ENCODE measurements at regions not wholly inside any gene's neighbourhood (a gene's known extent, or its start where the extent isn't known, plus 50 kb on each side); places are given as distances from the start of the nearest gene placed in this dataset.

DNA sequence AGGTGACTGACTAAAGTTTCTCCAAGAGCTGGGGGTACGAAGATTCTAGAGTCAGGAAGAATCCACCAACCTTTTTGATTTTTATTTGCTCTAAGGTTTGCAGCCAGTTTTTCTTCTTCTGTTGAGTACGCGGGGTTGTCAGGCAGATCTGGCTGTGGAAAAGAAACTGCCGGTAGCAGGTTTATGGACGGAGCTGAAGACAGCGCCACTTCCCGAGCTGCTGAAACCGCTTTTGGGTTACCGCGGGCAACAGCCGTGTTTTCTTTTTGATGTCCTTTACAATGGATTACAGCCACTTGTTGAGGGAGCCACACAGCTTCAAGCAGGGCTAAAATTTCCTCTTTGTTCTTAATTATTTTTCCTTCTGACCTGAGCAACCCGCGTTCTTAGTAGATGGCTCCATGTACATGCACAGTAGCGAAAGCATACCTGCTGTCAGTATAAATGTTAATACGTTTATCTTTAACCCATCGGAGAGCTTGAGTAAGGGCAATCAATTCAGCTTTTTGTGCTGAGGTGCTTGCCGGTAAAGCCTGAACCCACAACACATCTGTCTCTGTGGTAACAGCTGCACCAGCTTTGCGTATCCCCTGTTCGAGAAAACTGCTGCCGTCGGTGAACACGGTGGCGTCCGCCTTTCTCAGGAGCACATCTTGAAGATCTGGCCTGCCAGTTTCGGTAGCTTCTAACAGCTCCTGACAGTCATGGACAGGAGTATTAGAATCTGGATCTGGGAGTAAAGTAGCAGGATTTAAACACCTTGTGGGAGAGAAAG, 674.3 kb downstream of the TMEM121 start:
- DNase-seq (ENCODE audit: extremely low spot score in 2 of 2), result no peak
- Histone ChIP-seq H3K27me3 (no peaks in the 10 kb centered on the region), H3K4me1 (no peaks in the 10 kb centered on the region), H3K9me3 (no peaks in the 10 kb centered on the region), H3K27ac (no peak overlapping the region), H3K36me3 (no peaks in the 10 kb centered on the region), H3K4me3 (no peak overlapping the region)
- TF ChIP-seq POLR2A (IDR thresholded peaks at IDR 0.05) (no peak), CTCF (IDR thresholded peaks at IDR 0.05) (no peak), POLR2AphosphoS5 (IDR thresholded peaks at IDR 0.05; ENCODE audit: insufficient read depth in 1 of 2, low read depth in 1 of 2) (no peak)
- intact Hi-C loops (cut with DNase I), result no loop called here

DNA sequence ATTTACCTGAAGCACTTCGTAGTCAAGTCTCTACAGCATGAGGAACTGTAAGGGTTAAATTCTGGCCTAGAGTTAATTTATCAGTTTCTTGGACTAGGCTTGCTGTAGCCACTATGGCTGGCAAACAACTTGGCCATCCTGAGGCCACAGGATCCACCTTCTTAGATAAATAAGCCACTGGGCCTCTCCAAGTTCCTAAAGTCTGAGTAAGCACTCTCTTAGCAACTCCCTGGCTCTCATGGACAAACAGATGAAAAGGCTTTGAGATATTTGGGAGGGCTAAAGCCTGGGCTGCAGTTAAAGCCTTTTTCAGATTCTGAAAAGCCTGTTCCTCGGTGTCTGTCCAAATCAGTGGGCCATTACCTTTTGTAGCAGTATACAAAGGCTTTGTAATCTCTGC, 675.0 kb downstream of the TMEM121 start:
- no peak for TF ChIP-seq CTCF (IDR thresholded peaks at IDR 0.05)
- TF ChIP-seq POLR2AphosphoS5 (IDR thresholded peaks at IDR 0.05; ENCODE audit: insufficient read depth in 1 of 2, low read depth in 1 of 2), result no peak
- no peak for TF ChIP-seq POLR2A (IDR thresholded peaks at IDR 0.05)
- no peak overlapping the region for H3K27ac ChIP-seq
- no peak for DNase-seq (ENCODE audit: extremely low spot score in 2 of 2)
- H3K27me3 ChIP-seq, result no peaks in the 10 kb centered on the region
- no peak overlapping the region for H3K4me3 ChIP-seq
- H3K9me3 ChIP-seq, result no peaks in the 10 kb centered on the region
- H3K36me3 ChIP-seq, result no peaks in the 10 kb centered on the region
- intact Hi-C loops (cut with DNase I), result no loop called here
- no peaks in the 10 kb centered on the region for H3K4me1 ChIP-seq

DNA sequence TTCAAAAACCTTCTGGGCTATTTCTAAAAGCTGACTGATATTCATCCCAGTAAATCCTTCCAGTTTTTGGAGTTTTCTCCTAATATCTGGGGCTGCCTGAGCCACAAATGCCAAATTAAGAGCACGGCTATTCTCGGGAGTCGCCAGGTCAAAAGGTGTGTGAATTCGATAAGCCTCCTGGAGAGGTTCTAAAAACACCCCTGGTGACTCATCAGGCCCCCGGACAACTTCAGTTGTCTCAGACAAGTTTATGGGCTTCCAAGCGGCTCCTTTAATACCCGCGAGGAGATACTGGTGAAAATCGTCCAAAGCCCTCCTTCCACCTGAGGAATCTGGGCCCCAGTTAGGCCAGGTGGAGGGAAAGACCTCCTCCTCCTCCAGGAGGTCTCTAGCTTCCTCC, 677.1 kb downstream of the TMEM121 start:
- no peak overlapping the region for H3K4me3 ChIP-seq
- no peaks in the 10 kb centered on the region for H3K4me1 ChIP-seq
- H3K27me3 ChIP-seq, result no peaks in the 10 kb centered on the region
- no peak for TF ChIP-seq POLR2A (IDR thresholded peaks at IDR 0.05)
- no peak for TF ChIP-seq POLR2AphosphoS5 (IDR thresholded peaks at IDR 0.05; ENCODE audit: insufficient read depth in 1 of 2, low read depth in 1 of 2)
- no peak for TF ChIP-seq CTCF (IDR thresholded peaks at IDR 0.05)
- no peaks in the 10 kb centered on the region for H3K9me3 ChIP-seq
- intact Hi-C loops (cut with DNase I), result no loop called here
- DNase-seq (ENCODE audit: extremely low spot score in 2 of 2), result no peak
- H3K36me3 ChIP-seq, result no peaks in the 10 kb centered on the region
- H3K27ac ChIP-seq, result no peak overlapping the region

DNA sequence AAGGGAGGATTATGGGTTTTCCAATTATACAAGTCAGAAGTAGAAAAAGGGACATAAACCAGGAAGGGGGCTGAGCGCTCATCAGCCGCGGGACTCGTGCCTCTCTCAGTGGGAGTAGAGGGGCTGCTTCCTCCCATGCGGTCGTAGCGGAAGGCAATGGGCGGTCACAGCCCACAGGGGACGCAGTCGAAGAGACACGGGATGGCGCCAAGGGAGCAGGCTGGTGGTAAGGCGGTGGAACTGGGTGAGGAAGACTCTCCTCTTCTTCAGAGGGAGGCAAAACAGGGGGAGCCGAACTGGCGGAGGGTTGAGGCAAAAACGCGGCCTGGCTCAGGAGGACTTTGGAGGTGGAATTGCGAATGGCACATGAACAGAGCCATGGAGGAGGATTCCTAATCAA, 677.7 kb downstream of the TMEM121 start:
- intact Hi-C loops (cut with DNase I), result no loop called here
- Histone ChIP-seq H3K9me3 (no peaks in the 10 kb centered on the region), H3K27ac (no peak overlapping the region), H3K4me1 (no peaks in the 10 kb centered on the region), H3K36me3 (no peaks in the 10 kb centered on the region), H3K27me3 (no peaks in the 10 kb centered on the region), H3K4me3 (no peak overlapping the region)
- TF ChIP-seq POLR2AphosphoS5 (IDR thresholded peaks at IDR 0.05; ENCODE audit: insufficient read depth in 1 of 2, low read depth in 1 of 2) (no peak), POLR2A (IDR thresholded peaks at IDR 0.05) (no peak), CTCF (IDR thresholded peaks at IDR 0.05) (no peak)
- no peak for DNase-seq (ENCODE audit: extremely low spot score in 2 of 2)

DNA sequence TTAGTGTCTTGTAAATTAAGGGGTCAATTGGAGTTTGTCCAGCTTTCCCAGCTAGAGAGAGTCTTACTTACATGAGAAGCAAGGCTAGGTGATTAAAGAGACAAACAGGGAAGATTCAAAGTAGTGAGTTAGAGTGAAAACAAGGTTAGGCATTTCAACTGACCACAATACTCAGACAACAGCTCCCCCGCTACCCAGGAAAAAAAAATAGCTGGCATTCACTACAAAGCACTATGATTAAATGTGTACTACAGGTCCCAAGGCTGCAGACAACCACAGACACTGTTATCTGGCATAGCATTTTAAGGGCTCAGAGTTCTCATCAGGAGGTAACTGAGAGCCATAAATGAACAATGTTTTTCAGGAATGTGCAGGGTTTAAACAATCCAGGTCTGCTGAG, 680.9 kb downstream of the TMEM121 start:
- Histone ChIP-seq H3K27ac (no peak overlapping the region), H3K9me3 (no peaks in the 10 kb centered on the region), H3K4me3 (no peak overlapping the region), H3K27me3 (no peaks in the 10 kb centered on the region), H3K36me3 (no peaks in the 10 kb centered on the region), H3K4me1 (no peaks in the 10 kb centered on the region)
- TF ChIP-seq POLR2A (IDR thresholded peaks at IDR 0.05) (no peak), POLR2AphosphoS5 (IDR thresholded peaks at IDR 0.05; ENCODE audit: insufficient read depth in 1 of 2, low read depth in 1 of 2) (no peak), CTCF (IDR thresholded peaks at IDR 0.05) (no peak)
- no peak for DNase-seq (ENCODE audit: extremely low spot score in 2 of 2)
- intact Hi-C loops (cut with DNase I), result no loop called here
